SK-N-SH treated with all-trans-retinoic acid at 6 μM for 48 hours (cell line): ENCODE measurements at regions not wholly inside any gene's neighbourhood (a gene's known extent, or its start where the extent isn't known, plus 50 kb on each side); places are given as distances from the start of the nearest gene placed in this dataset.

Experiments used
- ATAC-seq: fragments of 200-7000 bp; cut with Tn5 transposase; 3 replicates; pipeline ENCODE4 v1.9.1; 2020; ENCODE audit warnings: mild to moderate bottlenecking, moderate library complexity
- ARNTL ChIP-seq: fragments of 450-650 bp; formaldehyde crosslinking; IDR thresholded peaks from 2 replicates; pipeline ENCODE4 v1.5.0; 2020; ENCODE audit warnings: low read depth, mild to moderate bottlenecking, moderate library complexity, borderline replicate concordance
- BACH2 ChIP-seq: fragments of 250-450 bp; sonication (Bioruptor Pico); IDR thresholded peaks from 2 replicates; pipeline ENCODE4 v1.9.0; 2021; ENCODE audit warnings: mild to moderate bottlenecking, borderline replicate concordance
- CSDC2 ChIP-seq: fragments of 250-450 bp; sonication (Bioruptor Pico); IDR thresholded peaks from 2 replicates; pipeline ENCODE4 v1.5.0; 2020; ENCODE audit warnings: mild to moderate bottlenecking, moderate library complexity
- ESRRG ChIP-seq: fragments of 250-450 bp; sonication (Bioruptor Pico); IDR thresholded peaks from 2 replicates; pipeline ENCODE4 v1.6.1; 2021; ENCODE audit warnings: mild to moderate bottlenecking
- GLIS3 ChIP-seq: fragments of 250-450 bp; sonication (Bioruptor Pico); IDR thresholded peaks from 2 replicates; pipeline ENCODE4 v1.5.0; 2020; ENCODE audit warnings: mild to moderate bottlenecking, moderate library complexity
- ISL1 ChIP-seq: fragments of 250-450 bp; sonication (Bioruptor Pico); IDR thresholded peaks from 2 replicates; pipeline ENCODE4 v2.1.2; 2022; ENCODE audit warnings: mild to moderate bottlenecking, moderate library complexity
- OSR1 ChIP-seq: fragments of 250-450 bp; sonication (Bioruptor Pico); IDR thresholded peaks from 2 replicates; pipeline ENCODE4 v1.8.0; 2022; ENCODE audit warnings: moderate library complexity, mild to moderate bottlenecking, inconsistent platforms
- PPARA ChIP-seq: fragments of 250-450 bp; sonication (Bioruptor Pico); IDR thresholded peaks from 2 replicates; pipeline ENCODE4 v1.5.0; 2020; ENCODE audit warnings: mild to moderate bottlenecking, borderline replicate concordance
- RARB ChIP-seq: fragments of 250-450 bp; sonication (Bioruptor Pico); IDR thresholded peaks from 2 replicates; pipeline ENCODE4 v1.8.0; 2021; ENCODE audit warnings: mild to moderate bottlenecking, moderate library complexity
- SNAI2 ChIP-seq: fragments of 250-450 bp; sonication (Bioruptor Pico); IDR thresholded peaks from 2 replicates; pipeline ENCODE4 v1.5.0; 2020; ENCODE audit warnings: mild to moderate bottlenecking, moderate library complexity
- TCF4 ChIP-seq: fragments of 250-450 bp; sonication (Bioruptor Pico); IDR thresholded peaks from 2 replicates; pipeline ENCODE4 v1.8.0; 2021; ENCODE audit warnings: mild to moderate bottlenecking, moderate library complexity, borderline replicate concordance
- TOX ChIP-seq: fragments of 250-450 bp; sonication (Bioruptor Pico); IDR thresholded peaks from 2 replicates; pipeline ENCODE4 v1.8.0; 2021; ENCODE audit warnings: mild to moderate bottlenecking, moderate library complexity, borderline replicate concordance
- TSHZ2 ChIP-seq: fragments of 250-450 bp; sonication (Bioruptor Pico); IDR thresholded peaks from 2 replicates; pipeline ENCODE4 v1.5.0; 2020; ENCODE audit warnings: mild to moderate bottlenecking, moderate library complexity
- ZC3H10 ChIP-seq: fragments of 250-450 bp; sonication (Bioruptor Pico); IDR thresholded peaks from 2 replicates; pipeline ENCODE4 v1.5.1; 2021; ENCODE audit warnings: mild to moderate bottlenecking, moderate library complexity
- ZFP3 ChIP-seq: fragments of 250-450 bp; sonication (Bioruptor Pico); IDR thresholded peaks from 2 replicates; pipeline ENCODE4 v1.5.0; 2020; ENCODE audit warnings: mild to moderate bottlenecking, moderate library complexity
- ZFP30 ChIP-seq: fragments of 450-650 bp; formaldehyde crosslinking; IDR thresholded peaks from 2 replicates; pipeline ENCODE4 v1.5.0; 2022; ENCODE audit warnings: mild to moderate bottlenecking, moderate library complexity
- ZNF565 ChIP-seq: fragments of 450-650 bp; formaldehyde crosslinking; conservative IDR thresholded peaks from 2 replicates; pipeline ENCODE4 v1.5.0; 2020; ENCODE audit warnings: low read depth, mild to moderate bottlenecking, moderate library complexity
- ZNF70 ChIP-seq: fragments of 450-650 bp; formaldehyde crosslinking; IDR thresholded peaks from 2 replicates; pipeline ENCODE4 v1.5.0; 2020; ENCODE audit warnings: mild to moderate bottlenecking, moderate library complexity
- TF ChIP-seq, protein P1 (sequence below): fragments of 250-450 bp; sonication (Bioruptor Pico); IDR thresholded peaks from 2 replicates; pipeline ENCODE4 v1.5.1; 2021; ENCODE audit warnings: mild to moderate bottlenecking, moderate library complexity
- TF ChIP-seq, protein P2 (sequence below): fragments of 250-450 bp; sonication (Bioruptor Pico); IDR thresholded peaks from 2 replicates; pipeline ENCODE4 v1.8.0; 2021; ENCODE audit warnings: low read depth, mild to moderate bottlenecking, moderate library complexity, borderline replicate concordance
- TF ChIP-seq, protein P3 (sequence below): fragments of 250-450 bp; sonication (Bioruptor Pico); IDR thresholded peaks from 2 replicates; pipeline ENCODE4 v1.5.1; 2020; ENCODE audit warnings: low read depth, mild to moderate bottlenecking, moderate library complexity
- TF ChIP-seq, protein P4 (sequence below): fragments of 250-450 bp; sonication (Bioruptor Pico); IDR thresholded peaks from 2 replicates; pipeline ENCODE4 v1.8.0; 2020; ENCODE audit warnings: mild to moderate bottlenecking, moderate library complexity, borderline replicate concordance

GRCh38 chr5:125497651-125498050, 751.2 kb upstream of the ZNF608 start:
- ATAC-seq = no peak

GRCh38 chr5:125499636-125500332, 753.3 kb upstream of the ZNF608 start:
- TF ChIP-seq, protein P1, sequence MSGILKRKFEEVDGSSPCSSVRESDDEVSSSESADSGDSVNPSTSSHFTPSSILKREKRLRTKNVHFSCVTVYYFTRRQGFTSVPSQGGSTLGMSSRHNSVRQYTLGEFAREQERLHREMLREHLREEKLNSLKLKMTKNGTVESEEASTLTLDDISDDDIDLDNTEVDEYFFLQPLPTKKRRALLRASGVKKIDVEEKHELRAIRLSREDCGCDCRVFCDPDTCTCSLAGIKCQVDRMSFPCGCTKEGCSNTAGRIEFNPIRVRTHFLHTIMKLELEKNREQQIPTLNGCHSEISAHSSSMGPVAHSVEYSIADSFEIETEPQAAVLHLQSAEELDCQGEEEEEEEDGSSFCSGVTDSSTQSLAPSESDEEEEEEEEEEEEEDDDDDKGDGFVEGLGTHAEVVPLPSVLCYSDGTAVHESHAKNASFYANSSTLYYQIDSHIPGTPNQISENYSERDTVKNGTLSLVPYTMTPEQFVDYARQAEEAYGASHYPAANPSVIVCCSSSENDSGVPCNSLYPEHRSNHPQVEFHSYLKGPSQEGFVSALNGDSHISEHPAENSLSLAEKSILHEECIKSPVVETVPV (CRISPR knock-in tag) = no peak
- TF ChIP-seq TOX (CRISPR knock-in tag) (no peak), RARB (no peak), TSHZ2 (CRISPR knock-in tag) (no peak), ZFP3 (CRISPR knock-in tag) (no peak), ARNTL (CRISPR knock-in tag) (no peak), ZNF565 (CRISPR knock-in tag) (no peak)
- TF ChIP-seq, protein P2, sequence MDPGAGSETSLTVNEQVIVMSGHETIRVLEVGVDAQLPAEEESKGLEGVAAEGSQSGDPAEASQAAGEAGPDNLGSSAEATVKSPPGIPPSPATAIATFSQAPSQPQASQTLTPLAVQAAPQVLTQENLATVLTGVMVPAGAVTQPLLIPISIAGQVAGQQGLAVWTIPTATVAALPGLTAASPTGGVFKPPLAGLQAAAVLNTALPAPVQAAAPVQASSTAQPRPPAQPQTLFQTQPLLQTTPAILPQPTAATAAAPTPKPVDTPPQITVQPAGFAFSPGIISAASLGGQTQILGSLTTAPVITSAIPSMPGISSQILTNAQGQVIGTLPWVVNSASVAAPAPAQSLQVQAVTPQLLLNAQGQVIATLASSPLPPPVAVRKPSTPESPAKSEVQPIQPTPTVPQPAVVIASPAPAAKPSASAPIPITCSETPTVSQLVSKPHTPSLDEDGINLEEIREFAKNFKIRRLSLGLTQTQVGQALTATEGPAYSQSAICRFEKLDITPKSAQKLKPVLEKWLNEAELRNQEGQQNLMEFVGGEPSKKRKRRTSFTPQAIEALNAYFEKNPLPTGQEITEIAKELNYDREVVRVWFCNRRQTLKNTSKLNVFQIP = no peak
- ATAC-seq = no peak

More at GRCh38 chr5:125497651-125498050, 751.2 kb upstream of the ZNF608 start:
- TF ChIP-seq, protein P3, sequence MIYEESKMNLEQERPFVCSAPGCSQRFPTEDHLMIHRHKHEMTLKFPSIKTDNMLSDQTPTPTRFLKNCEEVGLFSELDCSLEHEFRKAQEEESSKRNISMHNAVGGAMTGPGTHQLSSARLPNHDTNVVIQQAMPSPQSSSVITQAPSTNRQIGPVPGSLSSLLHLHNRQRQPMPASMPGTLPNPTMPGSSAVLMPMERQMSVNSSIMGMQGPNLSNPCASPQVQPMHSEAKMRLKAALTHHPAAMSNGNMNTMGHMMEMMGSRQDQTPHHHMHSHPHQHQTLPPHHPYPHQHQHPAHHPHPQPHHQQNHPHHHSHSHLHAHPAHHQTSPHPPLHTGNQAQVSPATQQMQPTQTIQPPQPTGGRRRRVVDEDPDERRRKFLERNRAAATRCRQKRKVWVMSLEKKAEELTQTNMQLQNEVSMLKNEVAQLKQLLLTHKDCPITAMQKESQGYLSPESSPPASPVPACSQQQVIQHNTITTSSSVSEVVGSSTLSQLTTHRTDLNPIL (CRISPR knock-in tag) = no peak
- TF ChIP-seq GLIS3 (no peak), ZNF70 (CRISPR knock-in tag) (no peak), SNAI2 (CRISPR knock-in tag) (no peak), ISL1 (CRISPR knock-in tag) (no peak), ESRRG (no peak), BACH2 (CRISPR knock-in tag) (no peak), ZFP30 (CRISPR knock-in tag) (no peak), ZNF565 (CRISPR knock-in tag) (no peak)
- TF ChIP-seq, protein P1 (CRISPR knock-in tag) = no peak
- TF ChIP-seq, protein P4, sequence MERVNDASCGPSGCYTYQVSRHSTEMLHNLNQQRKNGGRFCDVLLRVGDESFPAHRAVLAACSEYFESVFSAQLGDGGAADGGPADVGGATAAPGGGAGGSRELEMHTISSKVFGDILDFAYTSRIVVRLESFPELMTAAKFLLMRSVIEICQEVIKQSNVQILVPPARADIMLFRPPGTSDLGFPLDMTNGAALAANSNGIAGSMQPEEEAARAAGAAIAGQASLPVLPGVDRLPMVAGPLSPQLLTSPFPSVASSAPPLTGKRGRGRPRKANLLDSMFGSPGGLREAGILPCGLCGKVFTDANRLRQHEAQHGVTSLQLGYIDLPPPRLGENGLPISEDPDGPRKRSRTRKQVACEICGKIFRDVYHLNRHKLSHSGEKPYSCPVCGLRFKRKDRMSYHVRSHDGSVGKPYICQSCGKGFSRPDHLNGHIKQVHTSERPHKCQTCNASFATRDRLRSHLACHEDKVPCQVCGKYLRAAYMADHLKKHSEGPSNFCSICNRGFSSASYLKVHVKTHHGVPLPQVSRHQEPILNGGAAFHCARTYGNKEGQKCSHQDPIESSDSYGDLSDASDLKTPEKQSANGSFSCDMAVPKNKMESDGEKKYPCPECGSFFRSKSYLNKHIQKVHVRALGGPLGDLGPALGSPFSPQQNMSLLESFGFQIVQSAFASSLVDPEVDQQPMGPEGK (CRISPR knock-in tag) = no peak

DNA sequence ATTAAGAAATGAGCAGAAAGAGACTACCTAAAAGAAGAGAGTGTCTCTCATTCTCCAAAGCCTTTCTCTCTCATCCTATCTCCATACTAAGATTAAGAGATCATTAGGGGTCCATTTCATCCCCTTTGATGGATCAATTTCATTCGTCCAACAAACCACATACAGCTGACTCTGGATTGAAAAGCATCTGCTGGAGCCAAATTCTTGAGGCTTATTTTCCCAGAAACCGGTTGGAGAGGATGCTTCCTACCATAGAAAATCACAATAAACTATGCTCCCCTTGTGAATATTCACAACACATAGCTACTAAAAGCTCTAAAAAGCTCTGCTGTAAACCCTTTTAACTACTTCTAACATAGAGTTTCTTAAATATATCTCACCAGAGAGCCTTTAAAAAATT, 755.0 kb upstream of the ZNF608 start:
- no peak for ATAC-seq
- no peak for TF ChIP-seq OSR1 (CRISPR knock-in tag)
- no peak for TF ChIP-seq ZFP3 (CRISPR knock-in tag)
- TF ChIP-seq ZFP30 (CRISPR knock-in tag) = no peak
- TF ChIP-seq SNAI2 (CRISPR knock-in tag) = no peak
- no peak for TF ChIP-seq BACH2 (CRISPR knock-in tag)
- TF ChIP-seq ZC3H10 = no peak
- TF ChIP-seq TSHZ2 (CRISPR knock-in tag) = no peak
- no peak for TF ChIP-seq ARNTL (CRISPR knock-in tag)
- TF ChIP-seq TCF4 (CRISPR knock-in tag) = no peak
- no peak for TF ChIP-seq ISL1 (CRISPR knock-in tag)
- no peak for TF ChIP-seq CSDC2 (CRISPR knock-in tag)
- no peak for TF ChIP-seq PPARA (CRISPR knock-in tag)
- TF ChIP-seq, protein P1 (CRISPR knock-in tag) = no peak
